NCI-H69 (cell line): ENCODE measurements at regions not wholly inside any gene's neighbourhood (a gene's known extent, or its start where the extent isn't known, plus 50 kb on each side); places are given as distances from the start of the nearest gene placed in this dataset.

Experiments
- DNase-seq: peaks from one replicate; lab custom pipeline; 2025; lab: John Stamatoyannopoulos, UW

DNA sequence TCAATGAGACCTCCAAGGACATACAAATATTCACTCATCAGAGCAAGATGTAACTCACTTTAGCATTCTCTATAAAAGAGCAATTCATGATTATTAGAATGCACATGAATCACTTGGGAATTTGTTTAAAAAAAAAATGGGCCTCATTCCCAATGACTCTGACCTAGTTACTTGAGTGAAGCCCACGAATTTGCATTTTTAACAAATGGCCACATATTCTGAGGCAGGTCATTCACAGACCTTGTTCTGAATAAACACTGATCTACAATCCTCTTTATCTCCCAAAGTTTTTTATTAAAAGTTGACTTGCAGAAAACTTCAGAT is 255.1 kb upstream of the VEGFC start:
- DNase-seq, result no peak

DNA sequence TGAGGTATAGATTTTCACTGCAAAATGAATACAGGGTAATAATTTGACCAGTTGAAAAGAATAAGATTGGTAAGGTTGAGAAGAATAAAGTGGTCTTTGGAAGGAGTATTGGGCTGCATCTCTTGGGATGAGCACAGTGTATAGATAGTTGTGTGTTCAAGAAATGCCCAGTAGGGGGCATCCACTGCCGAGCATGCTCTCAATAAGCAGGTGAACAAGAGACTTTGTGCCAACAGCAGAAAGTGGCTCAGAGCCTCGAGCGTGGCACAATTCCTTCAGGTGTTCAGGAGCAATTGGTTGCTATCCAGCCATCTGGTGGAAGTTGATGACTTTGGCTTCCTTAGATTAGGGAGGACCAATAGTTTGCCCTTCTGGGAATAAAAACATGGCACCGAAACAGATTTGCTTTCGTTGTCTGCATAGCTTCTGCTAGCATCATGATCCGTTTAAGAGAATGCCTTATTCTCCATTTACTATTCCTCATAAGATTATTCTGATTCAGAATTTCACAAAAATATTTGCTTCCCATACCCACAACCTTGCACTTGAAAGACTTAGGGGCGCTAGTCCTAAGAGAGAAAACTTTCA is 258.1 kb upstream of the NEIL3 start:
- DNase-seq, result peak; percentile 68

DNA sequence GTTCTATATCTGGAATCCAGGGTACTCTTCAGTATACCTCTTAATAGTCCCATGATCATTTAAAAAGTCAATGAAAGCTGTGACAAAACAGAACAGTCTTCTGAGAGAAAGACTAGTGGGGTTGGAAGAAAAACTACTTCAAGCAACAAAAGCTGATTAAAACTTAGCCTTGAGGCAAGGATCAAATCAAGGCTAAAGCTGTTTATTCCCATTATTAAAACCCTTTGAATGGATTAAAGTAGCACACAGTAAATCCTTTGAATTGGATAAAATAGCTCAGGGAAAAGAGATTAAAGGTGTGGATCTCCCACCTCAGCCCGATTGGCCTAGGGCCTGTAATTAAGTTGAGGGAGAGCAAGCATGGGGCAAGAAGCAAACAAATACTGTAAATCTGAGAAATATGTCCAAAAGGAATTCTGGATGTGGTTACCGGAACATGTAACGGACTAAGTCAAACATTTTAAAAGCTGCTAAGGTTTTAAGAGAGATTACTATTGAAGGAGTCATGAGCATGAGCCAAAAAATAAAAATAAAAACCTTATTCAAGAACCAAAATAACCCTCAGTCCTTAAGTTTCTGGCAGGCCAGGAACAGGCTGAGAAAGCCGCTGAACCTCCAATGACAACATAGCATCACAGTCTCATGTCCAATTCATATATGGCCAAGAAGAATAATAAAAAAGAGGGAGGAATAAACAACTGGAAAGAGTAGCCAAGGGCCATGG is 257.3 kb upstream of the NEIL3 start:
- DNase-seq, result no peak

DNA sequence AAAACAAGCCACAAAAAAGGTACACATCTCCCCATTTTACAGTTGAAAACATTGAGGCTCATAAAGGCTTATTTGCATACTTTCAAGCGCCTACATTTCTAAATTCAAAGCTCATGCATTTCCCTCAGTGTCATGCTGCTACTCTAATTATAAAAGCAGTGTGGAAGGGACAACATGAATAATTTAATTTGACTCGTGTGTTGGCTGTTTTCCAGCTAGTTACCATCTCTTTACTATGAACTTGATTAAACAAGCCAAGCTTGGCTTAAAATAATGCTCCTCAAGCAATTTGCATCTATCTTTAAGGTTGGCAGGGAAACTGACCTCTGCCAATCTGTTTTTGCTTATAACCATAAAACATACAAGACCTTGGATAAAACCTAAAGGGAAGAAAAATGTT is 252.5 kb upstream of the NEIL3 start:
- DNase-seq, result peak; percentile 46

DNA sequence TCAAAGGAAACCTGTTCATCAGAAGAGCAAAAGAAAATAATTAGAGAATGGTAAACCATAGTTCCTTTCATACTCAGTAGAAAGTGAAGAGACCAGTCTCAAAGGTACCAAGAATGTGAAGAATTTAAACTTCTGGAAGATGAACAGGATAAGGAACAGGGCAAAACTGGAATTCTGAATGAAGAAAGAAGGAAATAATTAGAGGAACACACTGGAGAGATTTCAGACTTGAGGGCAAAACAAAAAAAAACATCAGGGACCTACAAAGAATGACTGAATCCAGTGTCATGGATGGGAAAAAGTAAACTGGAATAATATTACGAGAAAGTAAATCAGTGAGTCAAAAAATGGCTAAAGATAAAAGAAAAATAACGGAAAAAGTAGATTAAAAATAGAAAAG is 245.6 kb upstream of the NEIL3 start:
- no peak for DNase-seq

DNA sequence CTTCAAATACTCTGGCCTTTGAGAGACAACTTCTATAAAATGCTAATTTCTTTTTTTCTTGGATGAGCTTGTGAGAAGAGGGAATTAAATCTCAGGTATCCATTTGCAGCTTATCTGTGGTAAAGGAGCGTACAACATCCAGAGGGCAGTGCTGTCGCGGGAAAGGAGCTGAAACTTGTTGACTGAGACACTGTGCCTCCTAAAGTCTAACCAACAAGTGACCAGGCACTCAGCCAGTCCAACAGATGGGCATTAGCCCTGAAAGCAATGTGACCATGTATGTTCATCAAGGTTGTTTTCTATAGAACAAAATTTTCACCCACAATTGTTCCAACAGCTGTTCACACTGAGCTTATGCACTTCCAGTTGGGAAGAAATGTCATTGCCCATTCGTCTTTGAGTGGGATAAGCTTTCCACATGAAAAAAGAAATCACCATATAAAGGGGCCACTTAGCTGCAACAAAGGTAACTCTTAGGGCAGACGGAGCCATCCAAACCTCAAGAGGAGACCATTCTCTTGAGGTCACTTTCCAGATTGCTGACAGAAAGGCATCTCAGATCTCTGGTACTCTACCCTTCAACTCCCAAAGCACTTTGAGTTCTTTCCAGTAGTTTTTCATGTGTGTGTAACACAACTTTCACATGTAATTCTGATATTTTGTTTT is 244.8 kb upstream of the NEIL3 start:
- peak; percentile 83 for DNase-seq

DNA sequence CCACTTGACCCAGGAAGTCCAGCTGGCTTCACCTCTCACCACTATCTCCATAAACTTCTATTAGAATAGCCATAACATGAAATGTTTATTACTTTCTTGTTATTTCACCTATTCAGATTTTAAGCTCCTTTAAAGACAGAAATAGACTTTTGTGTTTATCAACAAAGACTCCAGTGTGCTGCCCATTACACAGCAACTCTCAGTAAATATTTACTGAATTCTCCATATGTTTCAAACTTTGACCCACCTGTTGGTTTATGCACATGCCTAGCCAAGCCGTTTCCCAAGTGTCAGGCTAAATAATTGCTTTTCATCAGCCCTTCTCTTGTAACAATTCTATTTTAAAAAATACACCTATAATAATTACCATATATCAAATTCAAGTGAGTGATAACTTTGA is 242.9 kb upstream of the NEIL3 start:
- DNase-seq, result peak; percentile 41

DNA sequence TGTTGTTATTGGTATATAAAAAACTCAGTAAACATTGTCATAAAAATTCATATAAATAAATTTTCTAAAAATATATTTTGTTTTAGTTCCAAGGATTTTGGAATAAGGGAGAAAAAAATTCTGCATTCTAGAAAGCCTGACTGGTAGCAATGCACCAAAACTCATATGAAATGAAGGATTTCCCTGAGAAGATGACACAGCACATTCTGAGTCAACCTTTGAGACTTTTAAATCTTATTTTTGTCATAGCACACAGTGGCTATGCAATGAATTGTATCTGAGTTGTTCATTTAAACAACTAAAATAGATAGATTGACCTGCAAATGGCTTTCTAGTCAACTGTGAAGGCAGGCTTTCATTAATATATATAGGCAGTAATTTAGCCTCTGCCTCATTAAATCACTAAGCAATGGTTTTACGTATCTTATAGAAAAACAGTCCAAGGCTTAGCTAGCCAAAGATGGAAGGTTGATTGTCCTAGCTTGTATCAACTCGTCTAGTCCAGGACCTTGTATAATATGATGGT is 239.1 kb upstream of the NEIL3 start:
- peak; percentile 55 for DNase-seq

DNA sequence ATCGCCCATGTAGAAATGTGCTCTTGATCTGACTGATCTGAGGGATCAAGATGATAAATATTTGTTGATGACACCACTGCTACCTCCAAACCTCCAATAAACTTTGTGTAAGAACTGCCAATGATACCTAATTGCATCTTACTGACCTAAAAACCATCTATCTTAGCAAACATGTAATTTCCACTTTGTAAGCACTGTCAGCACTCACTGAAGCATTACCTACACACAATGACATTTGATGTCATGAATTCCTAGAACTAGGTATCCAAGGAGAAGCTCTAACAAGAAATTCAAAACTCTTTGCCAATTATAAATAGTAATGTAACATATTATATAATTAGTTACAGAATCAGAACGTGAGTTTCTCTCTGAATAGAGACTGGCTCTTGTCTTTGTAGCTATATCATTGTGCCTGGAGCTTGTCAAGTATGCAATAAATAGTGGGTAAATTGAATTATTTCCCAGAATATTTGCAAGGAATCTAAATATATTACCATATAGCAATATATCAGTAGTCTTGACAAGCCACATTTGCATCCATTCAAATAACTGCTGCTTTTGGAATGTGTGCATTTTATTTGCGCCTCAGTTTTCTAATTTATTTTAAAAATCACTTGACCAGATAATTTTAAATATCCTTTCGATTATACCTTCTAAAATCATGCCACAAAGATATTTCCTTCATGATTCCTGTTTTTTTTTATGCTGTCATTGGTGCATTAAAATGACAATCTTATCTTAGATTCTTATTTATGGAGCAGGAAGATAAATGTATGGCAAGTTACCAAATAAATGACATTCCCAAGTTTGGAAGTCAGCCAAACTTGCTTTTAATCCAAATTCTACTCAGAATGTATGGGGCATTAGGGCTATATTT is 232.3 kb upstream of the NEIL3 start:
- peak; percentile 84 for DNase-seq

DNA sequence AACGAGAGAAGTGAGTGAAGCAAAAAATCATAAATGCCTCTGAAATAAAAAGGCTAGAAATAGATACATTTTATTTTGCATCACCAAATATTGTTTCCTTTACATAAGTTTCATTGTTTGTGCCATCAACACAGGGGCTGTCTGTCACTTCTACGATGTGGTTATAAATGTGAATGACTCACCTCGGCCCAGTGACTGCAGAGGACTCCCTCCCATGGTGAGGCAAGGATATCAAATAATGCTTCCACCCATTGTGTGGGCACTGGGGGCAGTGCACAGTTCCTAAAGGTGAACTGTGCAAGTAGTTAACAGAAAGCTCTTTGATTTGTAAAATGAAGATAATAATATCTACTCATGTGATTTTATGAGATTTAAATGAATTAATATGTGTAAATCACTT is 230.3 kb upstream of the NEIL3 start:
- DNase-seq, result peak; percentile 69

DNA sequence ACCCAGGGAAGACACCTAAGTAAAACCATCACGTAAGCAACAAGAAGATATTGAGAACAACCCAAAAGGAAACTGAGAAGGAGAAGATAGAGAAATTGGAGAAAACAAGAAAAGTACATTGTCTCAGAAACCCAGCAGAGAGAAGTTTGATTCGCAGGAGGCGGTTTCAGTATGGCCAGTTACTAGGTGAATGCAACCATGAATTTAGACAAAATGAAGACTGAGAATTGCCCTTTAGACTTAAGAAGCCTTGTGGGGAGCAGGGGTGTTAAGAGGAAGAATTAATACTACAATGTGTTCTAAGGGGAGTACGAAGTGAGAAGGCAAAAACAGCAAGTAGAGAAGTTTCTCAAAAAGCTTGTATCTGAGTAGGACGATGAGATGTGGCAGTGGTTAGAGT is 229.3 kb upstream of the NEIL3 start:
- DNase-seq, result no peak

DNA sequence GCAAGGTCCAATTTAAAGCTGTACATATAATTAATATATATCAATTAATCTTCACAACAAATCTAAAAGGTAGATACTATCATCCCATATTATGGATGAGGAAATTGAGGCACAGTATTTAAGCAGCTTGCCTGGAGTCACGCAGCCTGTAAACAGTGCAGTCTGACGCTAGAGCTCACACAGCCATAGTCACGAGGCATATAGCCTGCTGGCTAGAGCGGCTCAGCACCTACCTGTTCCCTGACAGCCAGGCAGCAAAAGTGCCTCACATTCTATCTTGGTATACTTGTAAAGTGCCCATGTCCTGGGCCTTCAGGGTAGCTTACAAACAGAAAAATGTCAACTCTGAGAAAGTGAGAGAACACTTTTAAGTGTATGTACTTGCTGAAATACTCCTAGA is 222.6 kb upstream of the NEIL3 start:
- no peak for DNase-seq

DNA sequence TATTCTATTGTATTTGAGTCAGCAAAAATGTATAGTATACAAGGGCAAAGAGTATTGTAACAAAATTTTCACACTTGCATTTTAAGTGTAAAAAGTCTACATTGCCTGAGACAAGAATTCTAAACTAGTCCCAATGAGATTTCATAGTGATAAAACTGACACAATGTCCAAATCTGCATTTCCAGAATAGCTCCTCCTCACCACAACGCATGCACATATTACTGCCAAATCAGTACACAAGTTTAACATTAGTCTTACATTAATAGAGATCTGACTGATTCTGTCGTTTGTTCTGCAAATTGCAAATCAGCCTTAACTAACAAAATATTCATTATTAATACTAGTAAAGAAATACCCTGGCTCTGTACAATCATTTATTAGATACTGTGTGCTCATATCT is 222.2 kb upstream of the NEIL3 start:
- no peak for DNase-seq

DNA sequence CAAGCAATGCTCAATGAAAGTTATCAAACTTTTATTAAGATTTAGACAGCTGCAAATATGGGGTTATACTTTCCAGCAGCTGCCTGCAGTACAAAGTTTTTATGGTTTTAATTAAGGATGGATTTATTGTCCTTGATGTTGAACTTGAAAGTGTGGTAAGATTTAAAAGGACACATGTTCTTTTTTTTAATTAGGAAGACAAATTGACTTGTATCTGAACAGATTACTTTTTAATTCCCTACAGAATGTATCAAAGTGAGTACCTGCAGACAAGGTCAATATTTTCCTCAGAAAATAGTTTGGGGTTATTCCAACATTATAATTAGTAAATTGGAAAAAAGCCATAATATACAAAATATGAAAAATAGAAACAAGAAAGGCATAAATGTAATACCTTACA is 218.2 kb upstream of the NEIL3 start:
- DNase-seq, result peak; percentile 82

DNA sequence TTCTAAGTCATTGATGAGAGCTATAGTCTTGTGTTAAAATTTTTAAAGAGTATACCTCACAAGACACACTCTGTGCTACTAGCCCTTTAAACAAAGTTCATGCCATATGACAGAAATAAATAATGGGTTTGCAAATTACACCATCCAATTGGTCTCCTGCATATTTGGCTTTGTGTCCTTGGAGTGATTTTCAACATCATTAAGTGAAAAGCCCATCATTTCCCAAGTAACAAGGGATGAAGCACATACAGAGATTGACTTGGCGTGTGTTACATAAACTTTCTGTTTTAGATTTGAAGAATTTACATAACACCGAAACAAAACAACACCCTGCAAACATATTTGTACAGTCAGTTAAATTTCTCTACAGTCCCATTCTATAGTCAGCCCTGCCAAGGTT is 216.9 kb upstream of the NEIL3 start:
- peak; percentile 91 for DNase-seq

DNA sequence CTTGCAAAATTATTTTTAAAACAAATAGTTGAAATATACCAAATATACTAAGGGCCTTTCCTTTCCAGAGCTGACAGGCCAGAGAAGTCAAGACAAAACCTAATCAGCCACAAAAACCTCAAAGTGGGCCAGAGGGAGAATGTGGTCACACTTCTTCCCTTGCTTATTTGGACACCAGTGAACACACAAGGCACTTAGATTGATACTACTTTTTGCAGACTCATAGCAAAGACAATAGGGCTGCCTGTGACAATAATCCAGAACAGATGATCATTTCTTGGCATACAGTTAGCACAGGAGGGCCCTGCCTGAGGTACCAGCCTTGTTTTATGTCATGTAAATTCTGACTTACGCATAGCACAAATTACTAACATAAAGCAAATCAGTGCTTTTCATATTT is 215.7 kb upstream of the NEIL3 start:
- DNase-seq, result peak; percentile 40

DNA sequence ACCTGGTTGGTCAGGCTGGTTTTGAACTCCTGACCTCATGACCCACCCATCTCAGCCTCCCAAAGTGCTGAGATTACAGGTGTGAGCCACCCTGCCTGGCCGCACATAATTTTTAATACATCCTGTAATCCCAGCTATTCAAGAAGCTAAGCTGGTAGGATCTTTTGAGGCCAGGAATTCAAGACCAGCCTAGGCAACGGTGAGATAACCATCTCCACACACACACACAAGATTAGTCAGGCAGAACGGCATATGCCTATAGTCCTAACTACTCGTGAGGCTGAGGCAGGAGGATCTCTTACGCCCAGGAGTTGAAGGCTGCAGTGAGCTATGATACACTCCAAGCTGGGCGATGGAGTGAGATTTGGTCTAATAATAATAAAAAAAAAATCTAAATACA is 212.4 kb upstream of the NEIL3 start:
- DNase-seq, result no peak

DNA sequence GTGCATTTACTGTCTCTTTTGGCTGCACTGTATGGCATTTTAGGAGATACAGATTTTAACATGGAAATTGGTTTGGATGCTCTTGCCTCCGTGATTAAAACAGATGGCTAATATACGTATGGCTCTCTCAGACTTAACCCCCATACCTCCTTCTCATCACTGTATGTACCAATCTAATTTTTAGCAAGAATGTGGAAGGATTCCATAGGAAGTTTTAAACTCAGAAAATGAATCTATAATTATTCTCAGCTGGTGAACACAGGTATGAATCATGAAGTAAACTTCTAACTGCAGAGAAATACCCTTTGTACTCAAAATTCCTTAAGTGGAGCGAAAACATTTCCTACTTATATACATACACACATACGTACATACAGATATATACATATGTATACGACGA is 210.5 kb upstream of the NEIL3 start:
- no peak for DNase-seq

DNA sequence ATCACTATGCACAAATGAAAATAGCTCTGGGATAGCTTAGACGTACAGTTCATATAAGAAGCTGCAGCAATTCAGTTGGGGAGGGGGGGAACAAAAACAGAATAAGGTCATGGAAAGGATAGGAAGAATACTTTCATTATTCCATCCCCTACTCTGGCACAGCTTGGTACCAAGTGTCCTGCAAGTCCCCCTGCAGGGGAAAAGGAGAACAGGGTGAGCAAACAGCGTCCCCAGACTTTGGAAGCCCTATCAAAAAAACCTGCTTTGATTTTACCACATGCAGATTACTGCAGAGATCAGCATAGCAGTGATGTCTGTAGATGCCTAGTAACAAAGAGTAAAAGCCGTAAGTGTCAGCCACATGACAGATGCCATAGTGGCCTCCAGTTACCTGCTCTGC is 209.4 kb upstream of the NEIL3 start:
- no peak for DNase-seq

DNA sequence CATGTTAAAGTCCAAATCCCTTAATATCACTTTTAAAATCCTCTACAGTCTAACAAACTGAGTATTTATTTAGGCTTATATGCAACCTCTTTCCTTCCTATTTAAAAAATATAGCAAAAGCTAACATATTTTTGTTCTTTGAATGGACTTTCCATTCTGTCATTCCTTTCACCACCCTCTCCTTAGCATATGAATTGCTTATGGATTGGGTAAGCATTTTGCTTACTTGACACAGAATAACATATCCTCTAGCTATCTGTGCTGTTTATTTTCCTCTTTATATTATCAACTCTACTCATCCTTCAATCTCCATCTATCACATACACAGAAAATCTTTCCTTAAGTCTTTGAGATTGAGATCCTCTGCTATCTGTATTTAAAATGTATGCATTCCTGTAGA is 206.1 kb upstream of the NEIL3 start:
- no peak for DNase-seq

DNA sequence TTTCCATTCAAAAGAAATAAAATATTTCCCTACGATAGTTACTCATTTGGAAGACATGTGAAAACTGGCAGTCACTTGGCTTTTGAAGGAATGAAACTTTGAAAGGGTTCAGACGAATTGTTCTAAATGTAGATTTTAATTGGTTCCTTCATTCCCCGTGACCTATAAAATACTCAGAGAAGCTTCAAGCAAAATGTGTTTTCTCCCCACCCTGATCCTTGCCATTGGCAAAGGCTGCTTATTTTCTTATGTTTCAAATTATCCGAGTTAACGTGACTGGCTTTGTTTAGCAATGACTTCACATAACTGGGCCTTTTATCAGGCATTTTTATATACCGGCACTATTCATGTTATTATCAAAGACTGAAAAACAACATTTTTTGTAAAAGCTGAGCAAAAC is 204.1 kb upstream of the NEIL3 start:
- no peak for DNase-seq

DNA sequence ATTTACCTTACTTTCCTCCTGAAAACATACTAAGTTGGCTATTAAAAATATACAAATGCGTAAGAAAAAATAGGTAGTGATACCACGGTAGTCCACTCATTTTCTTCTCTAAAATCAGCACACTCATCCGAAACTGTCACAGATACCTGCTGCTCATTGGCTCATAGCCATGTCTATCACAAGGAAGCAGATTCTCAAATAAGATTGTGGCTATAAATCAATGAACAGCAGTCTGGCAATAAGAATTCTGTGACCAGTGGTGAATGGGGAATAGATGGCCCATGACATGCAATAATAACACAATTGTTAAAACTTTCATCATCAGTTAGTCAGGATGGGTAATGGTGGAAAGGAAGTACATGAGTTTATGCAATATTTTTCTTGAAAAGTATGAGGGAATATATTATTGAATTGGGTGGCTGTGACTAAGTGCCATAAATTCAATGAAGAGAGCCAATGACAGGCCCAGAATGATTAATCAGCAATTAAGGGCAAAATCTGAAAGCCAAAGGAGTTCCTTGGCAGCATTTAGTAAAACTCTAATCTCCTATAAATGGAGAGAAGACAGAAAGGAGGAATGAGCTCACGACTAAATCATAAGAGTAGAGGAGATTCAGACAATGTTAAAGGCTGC is 202.3 kb upstream of the NEIL3 start:
- DNase-seq, result peak; percentile 53
